NCI-H510A treated with DMSO at 0.1 percent for 48 hours (cell line): ENCODE measurements at regions not wholly inside any gene's neighbourhood (a gene's known extent, or its start where the extent isn't known, plus 50 kb on each side); places are given as distances from the start of the nearest gene placed in this dataset.

Experiments used
- DNase-seq: peaks from one replicate; lab custom pipeline; 2025; lab: John Stamatoyannopoulos, UW

DNA sequence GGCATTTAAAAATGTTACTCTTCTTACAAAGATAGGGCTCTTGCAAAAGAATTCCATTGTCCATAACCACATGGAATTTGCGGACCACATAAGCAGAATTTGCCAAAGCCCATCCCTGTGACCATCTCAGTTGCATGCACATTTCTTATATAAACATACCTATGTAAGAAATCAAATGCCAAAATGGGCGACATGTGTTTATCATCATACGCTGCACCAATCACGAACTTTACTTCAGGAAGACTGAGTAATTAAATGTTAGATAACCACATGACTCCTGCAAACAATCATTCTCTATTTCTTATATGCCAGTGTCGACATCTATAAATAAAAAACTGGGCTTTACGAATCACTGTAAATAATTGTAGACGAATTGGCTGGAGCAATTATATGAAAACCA is 186.1 kb upstream of the RBMS1 start:
- DNase-seq, result no peak

DNA sequence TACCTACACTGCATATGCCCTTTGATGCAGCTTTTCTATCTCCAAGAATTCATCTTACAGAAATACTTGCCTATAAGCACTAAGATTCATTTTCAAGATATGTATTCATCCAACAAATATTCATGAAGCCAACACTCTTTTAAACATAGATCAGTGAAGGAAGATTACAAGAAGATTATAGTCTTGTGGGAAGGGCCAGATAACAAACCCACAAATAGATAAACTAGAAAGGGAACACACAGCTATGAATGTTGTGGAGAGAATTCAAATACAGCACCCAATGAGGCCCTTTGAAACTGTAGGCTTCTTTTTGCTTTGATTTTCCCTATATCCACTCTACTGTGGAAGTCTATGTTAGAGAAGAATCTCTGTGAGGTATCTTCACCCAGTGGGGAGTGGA is 186.7 kb upstream of the RBMS1 start:
- no peak for DNase-seq

DNA sequence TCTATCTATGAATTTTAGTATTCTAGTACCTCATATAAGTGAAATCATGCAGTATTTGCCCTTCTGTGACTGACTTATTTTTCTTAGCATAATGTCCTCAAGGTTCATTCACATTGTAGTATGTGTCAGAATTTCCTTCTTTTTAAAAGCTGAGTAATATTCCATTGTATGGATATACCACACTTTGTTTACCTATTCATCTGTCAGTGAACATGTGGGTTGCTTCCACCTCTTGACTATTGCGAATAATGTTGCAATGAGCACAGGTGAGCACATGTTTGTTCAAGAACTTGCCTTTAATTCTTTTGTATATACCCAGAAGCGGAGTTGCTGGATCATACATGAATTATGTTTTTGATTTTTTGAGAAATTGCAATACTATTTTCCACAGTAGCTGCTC is 187.4 kb upstream of the RBMS1 start:
- DNase-seq, result no peak

DNA sequence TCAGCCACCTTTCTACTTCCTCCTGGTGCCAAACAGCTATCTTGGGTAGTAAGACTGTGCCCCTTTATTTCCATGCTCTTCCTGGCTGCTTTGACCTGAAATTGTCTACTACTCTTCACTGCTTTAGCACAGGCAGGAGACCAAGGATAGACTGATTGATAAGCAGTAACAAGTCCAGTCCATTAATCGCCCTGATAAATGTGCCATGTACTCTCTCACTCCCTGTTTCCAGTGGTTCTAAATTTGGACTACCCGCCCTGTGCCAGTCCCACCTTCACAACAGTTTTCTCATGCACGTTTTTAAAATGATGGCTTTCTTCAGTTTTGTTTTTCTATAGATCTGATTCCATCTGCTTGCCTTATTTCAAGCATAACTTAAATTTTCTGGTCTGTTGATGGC is 189.6 kb upstream of the RBMS1 start:
- DNase-seq, result no peak

DNA sequence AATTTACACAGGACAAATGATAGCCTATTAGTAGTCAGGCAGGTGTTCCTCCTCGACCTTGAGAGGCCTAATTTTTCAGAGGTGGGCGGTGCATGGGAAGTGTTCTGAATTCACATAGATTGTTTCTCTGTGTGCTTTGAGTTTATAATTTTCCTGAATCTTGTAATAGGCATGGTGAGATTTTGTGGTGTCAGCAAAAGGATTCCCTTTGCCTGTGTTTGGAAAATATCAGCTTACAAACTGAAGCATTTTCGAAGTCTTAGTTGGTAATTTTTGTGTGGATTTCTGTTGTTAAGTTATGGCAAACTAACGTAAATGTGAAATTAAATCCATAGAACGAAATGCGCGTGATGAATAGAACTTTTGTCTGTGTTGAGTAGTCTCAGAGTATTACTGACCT is 194.0 kb upstream of the RBMS1 start:
- DNase-seq, result peak; percentile 60

DNA sequence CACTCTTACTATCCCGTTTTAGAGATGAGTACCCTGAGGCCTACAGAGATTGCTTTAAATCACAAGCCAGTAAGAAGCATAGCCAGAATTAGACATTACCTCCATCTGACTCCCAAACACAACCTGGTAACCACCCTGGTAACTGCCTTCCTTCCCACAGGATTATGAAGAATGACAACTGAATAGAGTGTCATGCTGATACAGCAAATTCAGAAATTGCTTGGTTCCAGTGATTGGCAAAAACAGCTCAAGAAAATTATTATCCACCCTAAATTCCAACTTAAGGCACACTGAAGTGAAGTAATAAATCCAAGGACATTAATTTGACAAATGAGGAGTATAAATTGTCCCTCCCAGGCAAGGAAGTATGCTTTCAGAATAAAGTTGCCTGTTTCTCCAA is 195.8 kb upstream of the RBMS1 start:
- no peak for DNase-seq

DNA sequence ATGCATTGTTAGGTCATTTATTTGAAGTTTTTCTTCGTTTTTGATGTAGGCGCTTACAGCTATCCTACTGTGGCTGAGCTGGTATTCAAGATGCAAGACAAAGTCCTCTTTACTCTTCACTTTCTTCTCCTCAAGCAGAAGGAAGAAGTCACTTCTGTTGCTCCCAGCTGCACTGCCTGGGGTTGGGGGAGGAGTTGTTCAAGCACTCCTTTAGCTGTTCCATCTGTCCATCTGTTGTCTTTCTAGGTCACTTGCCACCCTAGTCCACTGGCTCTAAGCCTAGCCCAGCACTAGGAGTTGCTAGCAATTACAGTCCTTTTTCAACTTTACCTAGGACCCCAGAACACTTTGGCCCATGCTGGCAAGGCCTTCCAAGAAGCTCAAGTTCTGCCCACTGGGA is 200.6 kb upstream of the RBMS1 start:
- DNase-seq, result peak; percentile 12

DNA sequence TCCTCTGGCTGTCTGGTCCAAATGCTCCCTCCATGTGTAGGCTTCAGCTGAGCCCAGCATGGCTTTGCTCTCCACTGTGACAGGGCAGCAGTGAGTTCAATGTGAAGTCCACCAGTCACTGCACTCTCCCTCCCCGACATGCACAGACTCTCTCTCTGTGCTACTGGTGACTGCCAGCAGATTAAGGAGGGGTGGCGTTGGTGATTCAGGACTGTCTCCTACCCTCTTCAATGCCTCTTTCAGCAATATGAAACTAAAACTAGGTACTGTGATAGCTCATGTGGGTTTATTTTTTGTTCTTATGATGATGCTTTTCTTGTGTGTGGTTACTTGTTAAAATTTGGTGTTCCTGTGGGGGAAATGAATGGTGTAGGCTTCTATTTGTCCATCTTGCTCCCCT is 201.0 kb upstream of the RBMS1 start:
- no peak for DNase-seq

DNA sequence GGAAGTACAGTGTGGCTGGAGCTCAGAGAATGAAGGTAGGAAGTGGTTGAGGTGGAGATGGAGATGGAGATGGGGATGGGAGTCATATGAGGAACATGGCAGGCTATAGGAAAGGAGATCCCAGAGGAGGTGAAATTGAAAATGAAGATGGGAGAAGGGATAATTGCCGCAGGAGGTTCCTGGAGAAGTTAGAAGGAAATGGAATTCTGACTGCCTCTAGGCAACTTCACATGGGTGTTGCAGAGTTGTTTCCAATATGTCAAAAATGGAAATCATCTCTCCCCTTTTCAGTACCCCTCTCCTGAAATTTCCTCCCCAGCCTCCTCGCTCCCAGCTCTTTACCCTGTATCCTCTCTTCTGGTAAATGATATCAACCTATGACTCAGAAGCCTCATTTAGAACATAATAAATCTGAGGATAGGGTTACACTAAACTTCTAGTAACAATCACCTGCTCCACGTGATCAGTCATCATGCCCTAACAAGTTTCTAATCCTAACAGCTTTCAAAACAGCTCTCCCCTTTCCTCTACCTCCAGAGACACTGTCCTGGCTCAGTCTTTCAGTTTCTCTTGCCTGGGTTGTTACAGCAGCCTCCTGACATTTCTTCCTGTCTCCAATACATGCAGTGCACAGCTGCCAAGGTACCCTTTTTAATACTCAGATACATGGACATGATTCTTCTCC is 201.9 kb upstream of the RBMS1 start:
- DNase-seq, result peak; percentile 65

DNA sequence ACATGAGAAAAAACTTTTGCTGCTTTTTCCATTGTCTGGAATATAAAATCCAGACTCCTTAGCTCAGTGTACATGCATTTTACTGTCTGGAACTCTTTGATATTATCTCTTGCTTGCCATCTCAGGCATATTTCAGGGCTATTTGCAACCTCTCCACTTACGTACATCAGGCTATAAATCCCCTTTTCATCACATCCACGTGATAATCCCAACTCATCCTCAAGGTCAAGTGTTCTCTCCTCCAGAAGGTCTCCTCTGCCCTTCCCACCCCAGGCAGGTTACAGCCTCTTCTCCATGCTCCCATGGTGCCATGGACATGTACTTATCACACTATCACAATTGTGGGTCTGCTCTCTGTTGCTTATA is 202.5 kb upstream of the RBMS1 start:
- DNase-seq, result peak; percentile 59

DNA sequence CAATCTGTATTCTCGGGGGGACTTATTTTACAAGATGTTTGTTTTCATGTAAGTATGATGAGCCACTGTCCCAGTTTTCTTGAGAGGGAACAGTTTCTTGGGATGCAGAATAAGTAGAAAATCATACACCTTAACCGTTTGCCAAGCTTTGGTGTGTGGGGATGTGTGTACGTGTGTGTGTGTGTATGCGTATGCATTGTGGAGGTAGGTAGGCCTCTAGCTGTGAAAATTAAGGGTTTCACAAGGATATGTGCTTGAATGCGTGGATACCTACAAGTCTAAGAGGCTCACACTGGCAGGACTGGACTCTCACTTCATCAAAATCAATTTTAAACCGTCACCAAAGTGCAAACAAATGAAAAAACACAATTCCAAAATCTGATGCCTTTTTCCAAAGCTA is 204.2 kb upstream of the RBMS1 start:
- DNase-seq, result no peak

DNA sequence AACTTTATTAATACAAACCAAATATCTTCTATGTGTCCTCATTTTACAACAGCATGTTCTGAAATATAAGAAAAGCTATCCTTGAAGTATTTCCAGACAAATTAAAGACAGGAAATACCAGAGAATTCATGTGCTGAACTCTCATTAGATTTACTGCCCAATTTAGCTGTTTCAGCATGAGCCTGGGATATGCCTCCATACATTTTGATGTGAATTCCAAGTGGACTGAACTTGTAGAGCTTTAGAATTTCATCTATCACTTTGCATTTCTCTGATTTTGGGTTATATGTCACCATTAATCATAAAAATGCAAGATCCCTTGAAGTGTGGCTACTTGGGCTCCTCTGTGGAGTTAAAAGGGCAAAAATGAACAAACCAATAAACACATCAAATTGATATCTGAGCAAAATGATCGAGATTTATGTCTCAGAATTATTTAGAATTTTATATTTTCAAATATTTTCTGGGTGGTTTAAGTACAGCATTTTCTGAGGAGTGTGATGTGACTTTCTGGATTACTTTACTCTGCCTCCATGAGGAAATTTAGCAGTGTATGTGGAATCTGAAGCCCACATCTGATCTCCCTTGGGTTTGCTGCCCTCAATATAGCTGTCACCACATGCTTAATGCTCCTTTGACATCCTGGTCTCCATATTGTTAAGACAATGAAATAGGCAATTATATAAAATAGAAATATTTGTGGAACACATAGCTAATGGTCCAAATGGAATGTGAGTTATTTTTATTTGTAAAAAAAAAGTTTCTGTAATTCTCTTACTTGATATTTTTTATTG is 206.6 kb upstream of the RBMS1 start:
- no peak for DNase-seq

DNA sequence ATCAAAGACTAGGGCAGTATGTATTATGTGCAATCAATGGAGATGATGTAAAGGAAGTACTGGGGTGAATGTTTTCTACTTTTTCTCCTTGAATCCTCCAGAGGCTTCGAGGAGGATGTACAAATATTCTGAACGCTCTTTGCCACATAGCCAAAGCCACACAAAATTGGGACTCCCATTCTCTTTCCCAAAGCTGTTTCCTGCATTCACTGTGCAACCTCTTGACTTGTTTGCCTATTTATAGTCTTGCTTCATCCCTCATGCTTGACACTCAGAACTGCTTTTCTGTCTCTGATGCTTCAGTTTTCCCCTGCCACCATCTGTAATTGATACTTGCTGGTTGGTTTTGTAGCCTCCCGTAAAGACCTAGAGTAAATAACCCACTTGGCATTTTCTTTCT is 208.2 kb upstream of the RBMS1 start:
- DNase-seq, result peak; percentile 48

DNA sequence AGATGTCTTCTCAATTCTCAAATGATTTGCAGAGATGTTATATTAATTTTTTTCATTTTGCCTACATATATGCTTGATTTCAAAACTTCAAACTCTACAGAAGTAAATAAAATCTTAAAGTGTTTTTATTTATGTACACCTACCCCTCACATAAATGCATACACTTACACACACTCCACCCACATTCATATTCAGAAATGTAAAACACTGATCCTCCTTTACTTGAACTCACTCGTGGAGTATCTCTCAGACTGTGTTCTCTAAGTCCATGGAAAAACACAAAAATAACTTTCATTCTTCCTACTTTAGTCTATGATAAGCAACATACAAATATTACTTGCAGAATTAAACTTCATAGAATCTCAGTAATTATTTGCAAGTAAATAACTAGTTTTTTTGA is 209.1 kb upstream of the RBMS1 start:
- DNase-seq, result no peak

DNA sequence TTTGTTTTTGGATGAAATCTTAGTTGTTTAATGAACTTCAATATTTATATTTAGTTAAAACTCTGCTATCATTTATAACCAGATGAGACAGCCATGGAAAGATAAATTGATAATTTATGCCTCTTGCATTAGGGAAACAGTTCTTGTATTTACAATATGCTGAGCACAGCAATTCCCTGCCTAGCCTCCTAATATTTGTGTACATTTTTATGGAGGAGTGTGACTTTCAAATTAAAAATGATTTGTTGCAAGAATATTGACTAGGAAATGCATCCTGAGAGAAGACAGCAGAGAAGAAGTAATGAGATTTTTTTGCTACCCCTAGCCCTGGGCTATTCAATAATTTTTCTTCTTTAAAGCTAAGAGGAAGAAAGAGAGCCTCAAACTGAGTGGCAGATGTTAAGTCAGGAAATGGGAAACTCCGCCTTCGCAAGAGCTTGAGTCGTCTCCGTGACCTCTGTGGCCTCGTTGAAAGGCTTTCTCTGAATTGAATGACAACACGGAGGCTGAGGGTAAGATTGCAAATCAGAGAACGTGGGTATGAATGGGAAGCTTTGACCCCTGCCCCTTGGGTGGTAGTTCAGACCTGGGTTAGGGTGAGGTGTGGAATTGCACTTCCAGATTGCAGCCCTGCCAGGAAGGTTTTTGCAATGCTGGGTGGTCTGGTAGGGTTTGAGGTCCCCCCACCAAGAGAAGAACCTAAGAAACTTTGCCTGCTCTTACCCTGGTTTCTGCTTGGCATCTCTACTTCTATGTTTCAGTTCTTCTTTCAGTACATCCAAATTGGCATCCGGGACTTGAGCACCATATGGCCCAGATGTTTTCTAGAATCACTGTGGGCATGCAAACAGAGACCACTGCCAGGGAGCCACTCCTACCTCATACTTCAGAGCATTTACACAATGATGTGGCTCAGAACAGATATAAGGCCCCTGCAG is 210.3 kb upstream of the RBMS1 start:
- DNase-seq, result peak; percentile 20

DNA sequence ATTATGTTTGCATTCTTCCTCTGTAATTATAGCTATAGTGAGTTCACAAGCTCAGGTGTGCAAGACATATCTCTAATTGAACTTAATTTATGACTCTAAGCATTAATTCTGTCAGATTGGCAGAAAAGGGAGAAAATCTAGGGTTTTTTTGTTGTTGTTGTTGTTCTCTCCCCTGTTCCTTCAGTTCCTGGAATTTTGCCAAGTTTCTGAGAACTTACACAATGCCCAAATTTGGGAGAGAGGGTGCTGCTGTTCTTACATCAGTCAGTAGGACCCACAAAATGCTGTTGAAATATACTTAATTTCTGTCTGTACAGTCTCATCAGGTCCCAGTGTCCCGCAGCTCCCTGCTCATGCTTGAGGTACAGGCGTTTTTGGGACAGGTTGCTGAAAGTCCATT is 221.8 kb upstream of the RBMS1 start:
- DNase-seq, result no peak

DNA sequence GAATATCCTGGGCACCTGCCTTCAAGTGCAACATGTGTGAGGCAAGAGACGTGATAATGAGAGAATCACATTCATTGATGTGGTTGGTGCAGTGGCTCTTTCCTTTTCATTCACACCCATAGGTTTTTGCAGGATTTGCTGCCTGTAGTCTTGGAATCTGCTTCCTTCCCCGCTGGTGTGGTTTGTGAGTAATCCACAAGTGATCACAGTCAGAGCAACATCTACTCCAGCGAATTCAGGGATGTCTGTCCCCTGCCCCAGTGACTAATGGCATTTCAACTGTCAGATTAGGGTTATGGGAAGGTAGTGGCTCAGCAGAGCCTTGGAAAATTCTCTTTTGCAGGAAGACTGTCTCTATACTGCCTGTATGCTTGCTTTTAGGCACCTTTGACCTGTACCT is 225.5 kb upstream of the RBMS1 start:
- no peak for DNase-seq

DNA sequence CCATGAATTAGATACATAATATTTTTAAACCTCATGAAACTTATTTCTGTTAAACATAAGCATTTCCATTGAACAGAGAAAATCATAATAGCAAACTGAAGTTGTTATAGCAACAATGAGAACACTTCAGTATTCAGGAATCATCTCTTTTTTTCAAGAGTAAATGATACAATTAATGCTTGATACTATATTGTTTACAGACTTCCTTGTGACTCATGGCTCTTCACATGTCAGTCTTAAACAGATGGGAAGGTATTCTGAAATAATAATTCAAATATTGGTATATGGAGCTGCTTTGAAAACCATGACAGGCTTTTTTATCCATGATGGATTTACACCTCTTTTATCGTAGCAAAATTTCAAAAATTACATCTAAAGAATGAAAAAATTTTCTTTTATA is 226.5 kb upstream of the RBMS1 start:
- no peak for DNase-seq

DNA sequence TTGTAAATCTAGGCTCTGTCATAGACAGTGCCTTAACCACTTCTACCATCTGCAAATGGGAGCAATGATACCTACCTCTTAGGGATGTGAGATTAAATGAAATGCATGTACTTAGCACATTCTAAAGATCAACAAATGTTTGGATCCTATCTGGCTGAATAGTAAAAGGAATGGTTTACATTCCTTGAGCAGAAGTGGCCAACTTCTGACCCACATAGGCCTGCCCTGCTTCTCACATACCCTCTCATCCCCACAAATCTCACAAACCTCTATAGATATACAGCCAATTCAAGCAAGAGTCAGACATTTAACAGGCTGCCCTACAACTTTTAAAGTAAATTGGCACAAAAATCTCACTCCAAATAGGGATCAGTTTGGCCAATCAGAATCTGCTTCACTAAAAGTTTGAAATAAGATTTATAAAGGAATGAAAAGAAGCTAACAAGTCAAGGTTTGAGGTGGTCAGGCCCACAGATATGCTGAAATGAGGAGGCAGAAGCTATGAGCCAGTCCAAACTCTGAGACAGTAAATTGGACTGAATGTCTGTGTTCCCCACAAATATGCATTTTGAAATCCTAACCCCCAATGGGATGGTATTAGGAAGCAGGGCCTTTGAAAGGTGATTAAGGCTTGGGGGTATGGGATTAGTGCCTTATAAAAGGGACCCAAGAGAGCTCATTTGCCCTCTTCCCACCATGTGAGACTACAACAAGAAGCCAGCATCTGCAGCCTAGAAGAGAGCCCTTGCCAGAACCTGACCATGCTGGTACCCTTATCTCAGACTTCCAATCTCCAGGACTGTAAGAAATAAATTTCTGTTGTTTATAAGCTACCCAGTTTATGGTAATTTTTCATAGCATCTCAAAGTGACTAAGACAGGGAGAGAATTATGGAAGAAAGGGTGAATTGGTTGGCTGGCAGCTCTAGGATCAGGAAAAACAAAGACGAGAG is 227.8 kb upstream of the RBMS1 start:
- DNase-seq, result no peak

DNA sequence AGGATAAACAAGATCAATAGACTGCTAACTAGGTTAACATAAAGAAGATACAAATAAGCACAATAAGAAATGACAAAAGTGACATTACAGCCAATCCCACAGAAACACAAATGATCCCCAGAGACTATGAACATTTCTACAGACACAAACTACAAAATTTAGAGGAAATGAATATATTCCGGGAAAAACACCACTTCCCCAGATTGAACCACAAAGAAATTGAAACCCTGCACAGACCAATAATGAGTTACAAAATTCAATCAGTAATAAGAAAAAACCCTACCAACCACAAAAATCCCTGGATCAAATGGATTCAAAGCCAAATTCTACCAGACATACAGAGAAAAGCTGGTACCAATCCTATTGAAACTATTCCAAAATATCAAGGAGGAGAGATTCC is 232.4 kb upstream of the RBMS1 start:
- no peak for DNase-seq

DNA sequence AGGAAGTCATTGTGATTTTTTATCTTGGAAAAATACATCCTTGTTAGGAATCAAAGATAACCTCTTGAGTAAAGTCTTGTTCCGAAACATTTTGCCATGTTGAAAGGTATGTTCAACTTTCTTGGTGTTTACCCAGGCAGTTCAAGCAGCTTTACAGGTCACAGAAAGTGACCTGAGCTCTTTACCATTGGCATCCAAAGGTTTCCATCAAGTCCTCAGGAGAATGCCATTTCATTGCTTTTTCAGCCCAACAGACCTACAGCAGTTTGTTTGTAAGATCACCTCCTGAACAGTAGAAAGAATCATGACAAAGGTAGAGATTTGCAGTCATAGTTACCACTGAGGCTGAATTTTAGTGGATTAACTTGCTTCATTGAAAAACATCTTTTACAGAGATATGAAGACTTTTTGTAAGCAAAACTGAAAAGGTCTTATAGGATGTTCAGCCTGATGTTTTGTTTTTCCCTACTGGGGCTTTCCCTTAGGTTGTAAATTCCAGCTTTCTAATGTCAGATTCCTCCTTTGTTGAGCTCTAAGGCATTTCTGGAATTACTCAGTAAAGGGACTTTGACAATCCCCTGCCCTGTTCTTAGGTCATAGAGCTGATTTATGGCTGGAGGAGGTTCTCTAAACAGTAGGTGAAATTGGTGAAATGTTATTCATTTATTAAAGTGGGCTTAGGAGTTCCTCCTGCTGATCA is 236.8 kb upstream of the RBMS1 start:
- no peak for DNase-seq
